GM18870 (cell line): ENCODE measurements at regions not wholly inside any gene's neighbourhood (a gene's known extent, or its start where the extent isn't known, plus 50 kb on each side); places are given as distances from the start of the nearest gene placed in this dataset.

ENCODE experiments used
- ATAC-seq: cut with Tn5 transposase; IDR thresholded peaks from one replicate; pipeline ENCODE4 v1.9.1; 2021; ENCODE audit warnings: moderate library complexity; ENCODE audit not compliant: unreplicated experiment

GRCh38 chr5:124252191-124252638, 494.2 kb downstream of the ZNF608 start:
- no peak for ATAC-seq

- no peak for ATAC-seq
Measured at GRCh38 chr5:124245276-124245675, 501.2 kb downstream of the ZNF608 start.

- ATAC-seq: no peak
Measured at GRCh38 chr5:124240732-124241131, 505.7 kb downstream of the ZNF608 start.

GRCh38 chr5:124239572-124239971, 506.9 kb downstream of the ZNF608 start:
- ATAC-seq: no peak

GRCh38 chr5:124238350-124238749, 508.1 kb downstream of the ZNF608 start:
- no peak for ATAC-seq

- ATAC-seq: no peak
Measured at GRCh38 chr5:124237206-124237695, 509.2 kb downstream of the ZNF608 start.

- ATAC-seq: no peak
Measured at GRCh38 chr5:124236361-124237205, 509.9 kb downstream of the ZNF608 start.

GRCh38 chr5:124235576-124235975, 510.9 kb downstream of the ZNF608 start:
- no peak for ATAC-seq

- ATAC-seq: no peak
Measured at GRCh38 chr5:124234770-124235562, 511.5 kb downstream of the ZNF608 start.

- no peak for ATAC-seq
Measured at GRCh38 chr5:124234022-124234769, 512.2 kb downstream of the ZNF608 start.

GRCh38 chr5:124232515-124232914, 513.9 kb downstream of the ZNF608 start:
- ATAC-seq: no peak

GRCh38 chr5:124231802-124232201, 514.6 kb downstream of the ZNF608 start:
- no peak for ATAC-seq

- no peak for ATAC-seq
Measured at GRCh38 chr5:124231230-124231629, 515.2 kb downstream of the ZNF608 start.

- no peak for ATAC-seq
Measured at GRCh38 chr5:124230456-124230855, 516.0 kb downstream of the ZNF608 start.

- ATAC-seq: no peak
Measured at GRCh38 chr5:124229352-124229751, 517.1 kb downstream of the ZNF608 start.

- no peak for ATAC-seq
Measured at GRCh38 chr5:124227914-124228313, 518.5 kb downstream of the ZNF608 start.

GRCh38 chr5:124220418-124220817, 526.0 kb downstream of the ZNF608 start:
- no peak for ATAC-seq

GRCh38 chr5:124212934-124213333, 533.5 kb downstream of the ZNF608 start:
- ATAC-seq: no peak

- no peak for ATAC-seq
Measured at GRCh38 chr5:124210111-124210910, 536.1 kb downstream of the ZNF608 start.

- no peak for ATAC-seq
Measured at GRCh38 chr5:124207118-124207517, 539.3 kb downstream of the ZNF608 start.
